H1 (cell line): ENCODE measurements at regions not wholly inside any gene's neighbourhood (a gene's known extent, or its start where the extent isn't known, plus 50 kb on each side); places are given as distances from the start of the nearest gene placed in this dataset.

Experiments used
- CTCF ChIA-PET: fragments of 300-600 bp; sonication (Branson Sonifier 250); formaldehyde crosslinking; loops from one replicate; lab custom pipeline; 2021; ENCODE audit not compliant: partially characterized antibody; lab: Charles Lee
- POLR2A ChIA-PET: fragments of 300-600 bp; sonication (Branson Sonifier 250); formaldehyde crosslinking; loops from one replicate; lab custom pipeline; 2021; ENCODE audit warnings: inconsistent platforms; ENCODE audit not compliant: partially characterized antibody; lab: Charles Lee
- DNase-seq, 2 experiments: peaks; one replicate each; pipeline versions ENCODE4 v3.0.0 to v3.0.0-alpha.2; 2010 to 2022; ENCODE audit warnings: low spot score in 2 of 2, low read depth in 1 of 2, mixed read lengths in 1 of 2
- FAIRE-seq: peaks from 2 replicates; lab custom pipeline; 2011; peaks lifted over from hg19 to GRCh38; lab: Jason Lieb, UNC
- H2AFZ ChIP-seq: 2 replicates; pipeline ENCODE4 v1.8.1; 2012; ENCODE audit warnings: low read length, inconsistent platforms
- H2AK5ac ChIP-seq: 2 replicates; pipeline ENCODE4 v1.6.1; 2013; ENCODE audit warnings: low read depth, low read length
- H2BK120ac ChIP-seq: replicated peaks from 2 replicates; pipeline ENCODE3; 2013; ENCODE audit warnings: low read depth, low read length, inconsistent platforms
- H2BK12ac ChIP-seq: 2 replicates; pipeline ENCODE4 v1.6.1; 2013; ENCODE audit warnings: low read depth, low read length
- H2BK15ac ChIP-seq: 2 replicates; pipeline ENCODE4 v1.6.1; 2013; ENCODE audit warnings: low read length
- H2BK20ac ChIP-seq: 2 replicates; pipeline ENCODE4 v1.6.1; 2013; ENCODE audit warnings: low read length
- H2BK5ac ChIP-seq: 2 replicates; pipeline ENCODE4 v1.6.1; 2013; ENCODE audit warnings: low read depth, low read length
- H3K14ac ChIP-seq: 2 replicates; pipeline ENCODE4 v1.6.1; 2013; ENCODE audit warnings: inconsistent platforms; ENCODE audit not compliant: insufficient read length
- H3K18ac ChIP-seq: 2 replicates; pipeline ENCODE4 v1.6.1; 2013; ENCODE audit warnings: low read length; ENCODE audit errors: extremely low read depth
- H3K23ac ChIP-seq: 2 replicates; pipeline ENCODE4 v1.6.1; 2013; ENCODE audit warnings: inconsistent platforms; ENCODE audit not compliant: insufficient read length
- H3K23me2 ChIP-seq: 2 replicates; pipeline ENCODE4 v1.6.1; 2013; ENCODE audit warnings: low read depth, low read length
- H3K27ac ChIP-seq: 2 replicates; pipeline ENCODE4 v1.6.1; 2011; ENCODE audit warnings: low read depth, low read length, inconsistent platforms
- H3K27me3 ChIP-seq, 4 experiments: replicated peaks in 1 of 4; 1 replicate in 1 of 4; 2 replicates in 3 of 4; pipeline versions ENCODE4 v1.6.1 to v1.8.1; 2011 to 2013; ENCODE audit warnings: low read length in 3 of 4, mild to moderate bottlenecking in 3 of 4, inconsistent platforms in 2 of 4, mixed read lengths in 2 of 4, moderate library complexity in 1 of 4; ENCODE audit not compliant: control insufficient read depth in 3 of 4, insufficient read depth in 3 of 4; ENCODE audit errors: extremely low read depth in 1 of 4
- H3K36me3 ChIP-seq, 4 experiments: 2 replicates each; pipeline versions ENCODE4 v1.6.1 to v1.8.1; 2011 to 2013; ENCODE audit warnings: mild to moderate bottlenecking in 4 of 4, low read length in 3 of 4, moderate library complexity in 2 of 4, control low read depth in 1 of 4, inconsistent platforms in 1 of 4; ENCODE audit not compliant: insufficient read depth in 4 of 4, control insufficient read depth in 2 of 4
- H3K4ac ChIP-seq: replicated peaks from 2 replicates; pipeline ENCODE3; 2013; ENCODE audit warnings: low read length, low read depth, mixed read lengths, inconsistent platforms; ENCODE audit not compliant: insufficient read length
- H3K4me1 ChIP-seq, 4 experiments: replicated peaks in 1 of 4; 1 replicate in 1 of 4; 2 replicates in 3 of 4; pipeline versions ENCODE4 v1.6.1 to v1.8.1; 2011 to 2013; ENCODE audit warnings: low read length in 3 of 4, inconsistent platforms in 2 of 4, mixed read lengths in 1 of 4; ENCODE audit not compliant: insufficient read depth in 4 of 4, control insufficient read depth in 3 of 4
- H3K4me2 ChIP-seq, 2 experiments: 2 replicates each; pipeline versions ENCODE4 v1.6.1 to v1.8.1; 2011 to 2013; ENCODE audit warnings: low read depth in 2 of 2, low read length in 2 of 2, control low read depth in 1 of 2, inconsistent platforms in 1 of 2, mild to moderate bottlenecking in 1 of 2; ENCODE audit not compliant: insufficient read depth in 1 of 2
- H3K4me3 ChIP-seq, 4 experiments: fragments of 200-600, 300-600 bp in 1 of 4; sonication (generic), shearing (Covaris generic), sonication (Bioruptor Twin) in 1 of 4; 2 replicates each; pipeline versions ENCODE4 v1.5.1 to v1.8.1; 2011 to 2016; ENCODE audit warnings: low read length in 4 of 4, low read depth in 3 of 4, control low read depth in 2 of 4, inconsistent platforms in 2 of 4, mild to moderate bottlenecking in 2 of 4, mixed read lengths in 1 of 4, moderate library complexity in 1 of 4; ENCODE audit not compliant: insufficient read depth in 2 of 4; ENCODE audit errors: extremely low read depth in 1 of 4
- H3K56ac ChIP-seq: replicated peaks from 2 replicates; pipeline ENCODE3; 2013; ENCODE audit warnings: low read depth, mild to moderate bottlenecking, mixed read lengths, low read length, inconsistent platforms; ENCODE audit not compliant: insufficient read length
- H3K79me1 ChIP-seq: 2 replicates; pipeline ENCODE4 v1.6.1; 2013; ENCODE audit warnings: low read depth, low read length, control low read depth
- H3K79me2 ChIP-seq, 2 experiments: 2 replicates each; pipeline versions ENCODE4 v1.6.1 to v1.8.1; 2012 to 2013; ENCODE audit warnings: low read length in 2 of 2, mild to moderate bottlenecking in 2 of 2, inconsistent platforms in 1 of 2; ENCODE audit not compliant: insufficient read depth in 2 of 2, control insufficient read depth in 1 of 2
- H3K9ac ChIP-seq, 4 experiments: replicated peaks in 1 of 4; 1 replicate in 1 of 4; 2 replicates in 3 of 4; pipeline versions ENCODE4 v1.6.1 to v1.8.1; 2011 to 2013; ENCODE audit warnings: low read depth in 3 of 4, low read length in 3 of 4, control low read depth in 2 of 4, mild to moderate bottlenecking in 2 of 4, moderate library complexity in 2 of 4, inconsistent platforms in 1 of 4; ENCODE audit errors: extremely low read depth in 1 of 4
- H3K9me3 ChIP-seq, 2 experiments: 2 replicates each; pipeline versions ENCODE4 v1.6.1 to v1.8.1; 2012 to 2013; ENCODE audit warnings: mild to moderate bottlenecking in 2 of 2, moderate library complexity in 2 of 2, control low read depth in 1 of 2, inconsistent platforms in 1 of 2, low read depth in 1 of 2, low read length in 1 of 2, mixed read lengths in 1 of 2; ENCODE audit not compliant: insufficient read depth in 2 of 2
- H4K20me1 ChIP-seq, 2 experiments: replicated peaks in 1 of 2; 2 replicates each; pipeline versions ENCODE3 to v1.8.1; 2011 to 2013; ENCODE audit warnings: inconsistent platforms in 2 of 2, low read length in 2 of 2, mild to moderate bottlenecking in 1 of 2; ENCODE audit not compliant: insufficient read depth in 2 of 2, control insufficient read depth in 1 of 2
- H4K5ac ChIP-seq: 2 replicates; pipeline ENCODE4 v1.6.1; 2013; ENCODE audit warnings: low read length, low read depth, mixed read lengths, inconsistent platforms; ENCODE audit not compliant: insufficient read length
- H4K8ac ChIP-seq: 2 replicates; pipeline ENCODE4 v1.8.0; 2013; ENCODE audit warnings: mild to moderate bottlenecking, moderate library complexity, low read length, inconsistent platforms; ENCODE audit not compliant: insufficient read depth; ENCODE audit errors: extremely low read depth
- H4K91ac ChIP-seq: replicated peaks from 2 replicates; pipeline ENCODE3; 2013; ENCODE audit warnings: low read length, mixed read lengths, inconsistent platforms; ENCODE audit not compliant: insufficient read length
- WGBS, 2 experiments: shearing (Covaris generic) in 1 of 2; methylation state at CpG; one replicate each; pipeline versions ENCODE4 v1.1.6 to v1.1.7; 2013 to 2015; ENCODE audit warnings: low lambda C conversion rate in 2 of 2, mixed read lengths in 2 of 2, inconsistent platforms in 1 of 2, low coverage in 1 of 2, missing lambda C conversion rate in 1 of 2; ENCODE audit not compliant: insufficient replicate concordance in 2 of 2, insufficient coverage in 1 of 2, insufficient read length in 1 of 2; ENCODE audit errors: extremely low coverage in 1 of 2, missing lambda C conversion rate in 1 of 2; 5-methylcytosine and 5-hydroxymethylcytosine counted together
- TF ChIP-seq, protein P1 (sequence below): IDR thresholded peaks from 2 replicates; pipeline ENCODE4 v1.6.1; 2012; ENCODE audit warnings: low read length, inconsistent platforms

DNA sequence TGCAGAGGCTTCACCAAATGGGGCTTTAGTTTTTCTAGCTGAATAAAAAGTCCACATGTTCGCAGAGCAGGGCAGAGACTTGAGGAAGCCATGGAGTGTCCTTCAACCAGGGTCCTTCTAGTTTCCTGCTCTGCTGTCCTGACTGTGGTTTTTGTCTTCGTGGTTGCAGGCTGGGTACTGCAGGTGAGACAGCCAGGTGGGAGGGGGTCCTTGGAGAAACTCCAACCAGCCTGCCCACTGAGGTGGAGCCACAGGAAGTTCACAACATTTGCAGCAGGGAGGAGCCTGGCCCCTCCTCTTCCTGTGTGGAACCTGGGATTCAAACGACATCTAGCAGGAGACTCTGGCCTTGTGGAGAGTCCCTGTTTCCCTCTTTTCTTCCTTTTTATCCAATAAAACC, 68.8 kb upstream of the MYLIP start:
- 52% methylated on average over 3 of the region's 3 CpGs; no CpG with 5 or more reads in 1 of the 2 experiments for WGBS, 2 experiments
- Histone ChIP-seq H3K27ac (no peak overlapping the region), H3K79me2 (no peaks in the 10 kb centered on the region), H3K36me3 (no peaks in the 10 kb centered on the region), H4K91ac (no peak overlapping the region), H3K4me2 (peak overlapping the region in 1 of 2 experiments; percentile 35; a peak in 2 of 4 replicates), H3K14ac (no peak overlapping the region), H3K23ac (no peak overlapping the region), H2AK5ac (no peak overlapping the region), H4K8ac (no peak overlapping the region), H3K4me3 (no peak overlapping the region), H4K5ac (no peak overlapping the region), H2BK12ac (peak overlapping the region; percentile 5; the same call in 1 of the 2 replicates), H3K27me3 (no peaks in the 10 kb centered on the region; a peak in 1 of 7 replicates), H3K18ac (peak overlapping the region; percentile 33), H3K4me1 (peaks cover 2 to 25% (median 19%) of the 10 kb centered on the region in 4 experiments), H3K9me3 (no peaks in the 10 kb centered on the region), H2BK120ac (peak overlapping the region; percentile 70), H3K79me1 (no peaks in the 10 kb centered on the region), H2BK5ac (peak overlapping the region; percentile 45; the same call in 1 of the 2 replicates), H2BK20ac (peak overlapping the region; percentile 0; the same call in 1 of the 2 replicates), H2AFZ (no peak overlapping the region), H2BK15ac (no peak overlapping the region), H4K20me1 (no peaks in the 10 kb centered on the region), H3K23me2 (peaks cover 2% of the 10 kb centered on the region; the same call in 1 of the 2 replicates), H3K56ac (no peak overlapping the region), H3K9ac (no peak overlapping the region), H3K4ac (no peak overlapping the region)
- TF ChIP-seq, protein P1, sequence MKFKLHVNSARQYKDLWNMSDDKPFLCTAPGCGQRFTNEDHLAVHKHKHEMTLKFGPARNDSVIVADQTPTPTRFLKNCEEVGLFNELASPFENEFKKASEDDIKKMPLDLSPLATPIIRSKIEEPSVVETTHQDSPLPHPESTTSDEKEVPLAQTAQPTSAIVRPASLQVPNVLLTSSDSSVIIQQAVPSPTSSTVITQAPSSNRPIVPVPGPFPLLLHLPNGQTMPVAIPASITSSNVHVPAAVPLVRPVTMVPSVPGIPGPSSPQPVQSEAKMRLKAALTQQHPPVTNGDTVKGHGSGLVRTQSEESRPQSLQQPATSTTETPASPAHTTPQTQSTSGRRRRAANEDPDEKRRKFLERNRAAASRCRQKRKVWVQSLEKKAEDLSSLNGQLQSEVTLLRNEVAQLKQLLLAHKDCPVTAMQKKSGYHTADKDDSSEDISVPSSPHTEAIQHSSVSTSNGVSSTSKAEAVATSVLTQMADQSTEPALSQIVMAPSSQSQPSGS, result no peak
- DNase-seq, result no peak
- ChIA-PET CTCF (interaction anchor here (0.7 to 1.7 kb wide), 3 partner anchors 17 to 146 kb away, joined by 3 to 5 read pairs (median 4); no protein-coding TSS in a partner anchor), POLR2A (interaction anchor here (2.5 kb wide), 1 partner anchor 69 kb away, joined by 5 read pairs; the partner anchor contains the start of gene MYLIP)
- no peak for FAIRE-seq
